DMS 273 (cell line): ENCODE measurements at regions not wholly inside any gene's neighbourhood (a gene's known extent, or its start where the extent isn't known, plus 50 kb on each side); places are given as distances from the start of the nearest gene placed in this dataset.
"Not testable (repeated sequence)": the region's sequence is repeated elsewhere in the genome, so short reads cannot be mapped to it uniquely, and the experiment has no call there.

Source experiments
- DNase-seq: peaks from one replicate; lab custom pipeline; 2025; ENCODE audit not compliant: unreplicated experiment; lab: John Stamatoyannopoulos, UW

- no peak for DNase-seq
These were observed 174.1 kb downstream of the COPRS start for GRCh38 chr17:31684901-31685300.

GRCh38 chr17:31680126-31680525 lies 178.9 kb downstream of the COPRS start:
- no peak for DNase-seq

GRCh38 chr17:31679667-31680066 lies 179.4 kb downstream of the COPRS start:
- DNase-seq: no peak

- peak; percentile 82 for DNase-seq
These were observed 180.6 kb downstream of the COPRS start for GRCh38 chr17:31678431-31678830.

GRCh38 chr17:31677681-31678080 lies 181.4 kb downstream of the COPRS start:
- no peak for DNase-seq

- no peak for DNase-seq
These were observed 182.0 kb downstream of the COPRS start for GRCh38 chr17:31677036-31677435.

GRCh38 chr17:31675392-31675791 lies 183.7 kb downstream of the COPRS start:
- not testable (repeated sequence) for DNase-seq

GRCh38 chr17:31674717-31675349 lies 184.2 kb downstream of the COPRS start:
- peak; percentile 18 for DNase-seq

- DNase-seq: peak; percentile 14
These were observed 184.7 kb downstream of the COPRS start for GRCh38 chr17:31674305-31674704.

- DNase-seq: no peak
These were observed 186.0 kb downstream of the COPRS start for GRCh38 chr17:31673076-31673475.

GRCh38 chr17:31672161-31672819 lies 186.8 kb downstream of the COPRS start:
- no peak for DNase-seq

GRCh38 chr17:31663576-31663975 lies 195.5 kb downstream of the COPRS start:
- no peak for DNase-seq

- no peak for DNase-seq
These were observed 198.4 kb downstream of the COPRS start for GRCh38 chr17:31660684-31661083.

- DNase-seq: no peak
These were observed 201.2 kb downstream of the COPRS start for GRCh38 chr17:31657876-31658275.

GRCh38 chr17:31654936-31655335 lies 204.1 kb downstream of the COPRS start:
- DNase-seq: no peak

GRCh38 chr17:31653691-31654090 lies 205.4 kb downstream of the COPRS start:
- no peak for DNase-seq

- no peak for DNase-seq
These were observed 208.1 kb downstream of the COPRS start for GRCh38 chr17:31650756-31651520.

GRCh38 chr17:31649302-31649701 lies 209.7 kb downstream of the COPRS start:
- no peak for DNase-seq

GRCh38 chr17:31647661-31648060 lies 211.4 kb downstream of the COPRS start:
- DNase-seq: no peak

GRCh38 chr17:31646642-31647041 lies 212.4 kb downstream of the COPRS start:
- DNase-seq: no peak

- no peak for DNase-seq
These were observed 213.7 kb downstream of the COPRS start for GRCh38 chr17:31645351-31645750.

- DNase-seq: peak; percentile 11
These were observed 227.3 kb downstream of the COPRS start for GRCh38 chr17:31631766-31632165.
